Skin epidermis (tissue), 12 donors: ENCODE measurements at regions not wholly inside any gene's neighbourhood (a gene's known extent, or its start where the extent isn't known, plus 50 kb on each side); places are given as distances from the start of the nearest gene placed in this dataset.
A peak's percentile ranks its signal among the peaks of the same experiment; 100 is the strongest.
"Not testable (repeated sequence)": the region's sequence is repeated elsewhere in the genome, so short reads cannot be mapped to it uniquely, and the experiment has no call there.

Experiments
- H3K27ac ChIP-seq, 21 experiments: fragments of 200-600 bp; sonication (generic) in 11 of 21; one replicate each; pipeline ENCODE4 v1.5.0; 2020; ENCODE audit warnings: mild to moderate bottlenecking in 3 of 21, inconsistent platforms in 2 of 21, moderate library complexity in 2 of 21
- H3K4me3 ChIP-seq, 7 experiments: fragments of 200-600 bp; sonication (generic) in 2 of 7; one replicate each; pipeline ENCODE4 v1.5.0; 2020; ENCODE audit warnings: inconsistent platforms in 2 of 7, mild to moderate bottlenecking in 2 of 7, moderate library complexity in 1 of 7

GRCh38 chr1:222418654-222419053, 129.2 kb downstream of the HHIPL2 start:
- H3K27ac ChIP-seq, result no peak overlapping the region
- no peak overlapping the region for H3K4me3 ChIP-seq

- no peak overlapping the region for H3K4me3 ChIP-seq
- H3K27ac ChIP-seq, result no peak overlapping the region
Measured at GRCh38 chr1:222417264-222417663, 130.6 kb downstream of the HHIPL2 start.

DNA sequence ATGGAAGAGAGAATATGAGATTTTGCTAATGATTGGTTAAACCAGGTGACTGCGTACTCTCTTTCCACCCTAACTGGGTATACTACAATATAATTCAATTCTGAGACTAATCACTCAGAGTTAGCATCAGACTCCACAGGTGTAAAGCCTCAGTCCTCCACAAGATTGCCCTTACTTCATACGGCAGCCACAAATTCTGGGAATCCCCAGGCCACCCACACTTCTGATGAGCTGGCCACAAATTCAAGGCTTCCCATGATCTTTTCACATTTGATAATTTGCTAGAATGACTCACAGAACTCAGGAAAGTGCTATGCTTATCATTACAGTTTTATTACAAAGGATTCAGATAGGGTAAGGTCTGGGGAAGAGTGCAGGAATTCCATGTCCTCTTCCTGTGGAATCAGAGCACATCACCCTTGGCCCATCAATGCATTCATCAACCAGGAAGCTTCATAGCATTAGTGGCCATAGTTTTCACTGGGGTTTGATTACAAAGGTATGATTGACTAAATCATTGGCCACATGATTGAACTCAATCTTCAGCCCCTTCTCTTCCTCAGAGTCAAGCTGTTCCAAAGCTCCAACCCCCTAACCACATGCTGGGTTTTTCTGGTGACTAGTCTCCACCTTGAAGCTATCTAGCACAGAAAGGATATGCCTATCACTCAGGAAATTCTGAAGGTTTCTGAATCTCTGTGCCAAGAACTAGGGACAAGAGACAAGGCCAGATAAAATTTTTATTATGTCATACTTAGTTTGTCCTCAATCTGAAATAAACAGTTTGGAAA, 131.7 kb downstream of the HHIPL2 start:
- H3K27ac ChIP-seq, result no peak overlapping the region
- no peak overlapping the region for H3K4me3 ChIP-seq

DNA sequence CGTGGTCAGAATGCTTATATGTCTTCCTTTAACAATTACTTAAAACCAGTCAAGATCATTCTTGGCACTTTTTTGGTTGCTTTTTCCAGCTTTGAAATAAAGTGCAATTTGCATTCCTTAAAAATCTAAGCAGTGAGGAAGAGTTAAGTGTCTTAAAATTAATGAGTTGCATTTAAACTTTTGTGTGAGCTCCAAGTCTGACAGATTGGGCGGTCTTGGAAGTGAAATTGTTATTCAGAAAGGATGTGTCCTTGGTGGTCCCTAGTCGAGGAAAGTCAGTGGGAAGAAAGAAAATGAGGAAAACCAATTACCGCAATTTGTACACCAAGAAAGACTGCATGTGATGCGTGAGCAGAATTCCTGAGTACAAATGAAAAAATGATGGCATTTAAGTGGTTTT, 132.5 kb downstream of the HHIPL2 start:
- H3K4me3 ChIP-seq, result no peak overlapping the region
- H3K27ac ChIP-seq, result no peak overlapping the region

DNA sequence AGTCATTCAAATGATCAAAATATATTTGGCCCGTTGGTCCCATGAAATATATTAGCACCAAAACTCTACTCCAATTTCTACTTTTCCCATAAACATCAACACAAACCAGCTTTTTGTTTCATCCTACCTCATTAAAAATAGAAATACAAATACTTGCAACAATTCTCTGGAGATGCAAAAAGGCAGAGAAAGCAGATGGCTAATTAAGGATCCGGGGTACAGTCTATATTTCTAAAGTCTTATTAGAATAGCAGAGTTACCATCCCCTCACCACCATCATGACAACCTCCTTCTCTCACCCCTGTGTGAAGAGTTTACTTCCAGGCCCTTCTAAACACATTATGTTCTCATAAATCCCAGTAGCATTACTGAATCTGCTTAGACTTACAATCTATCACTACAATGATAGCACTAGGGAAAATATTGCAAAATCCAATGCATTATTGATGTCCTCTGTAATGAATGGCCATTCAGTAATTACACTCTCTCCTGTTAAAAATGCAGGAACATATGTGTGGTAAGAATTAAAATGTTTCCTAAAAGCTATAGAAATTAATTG, 133.8 kb downstream of the HHIPL2 start:
- Histone ChIP-seq H3K4me3 (no peak overlapping the region), H3K27ac (no peak overlapping the region)

DNA sequence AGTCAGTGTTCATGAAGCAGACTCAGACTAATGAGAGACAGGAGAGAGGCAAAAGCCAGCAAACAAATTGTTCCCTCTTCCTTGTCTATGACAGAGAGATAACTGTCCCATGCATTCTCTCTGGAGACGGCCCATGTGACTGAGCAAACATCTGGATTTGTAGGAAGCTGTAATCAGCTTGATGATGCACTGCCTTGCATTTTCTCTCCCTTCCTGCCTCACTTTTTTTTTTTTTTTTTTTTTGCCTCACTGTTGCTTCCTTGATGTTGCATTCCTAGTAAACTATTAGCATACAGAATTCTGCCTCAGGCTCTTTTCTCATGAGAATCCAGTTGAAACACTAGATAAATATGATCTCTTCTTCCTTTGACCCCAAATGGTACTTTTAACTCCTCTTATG, 134.5 kb downstream of the HHIPL2 start:
- no peak overlapping the region for H3K27ac ChIP-seq
- H3K4me3 ChIP-seq, result no peak overlapping the region

- Histone ChIP-seq H3K27ac (no peak overlapping the region), H3K4me3 (no peak overlapping the region)
Measured at GRCh38 chr1:222404710-222405109, 143.2 kb downstream of the HHIPL2 start.

GRCh38 chr1:222399197-222399596, 148.7 kb downstream of the HHIPL2 start:
- H3K27ac ChIP-seq, result no peak overlapping the region
- H3K4me3 ChIP-seq, result no peak overlapping the region

DNA sequence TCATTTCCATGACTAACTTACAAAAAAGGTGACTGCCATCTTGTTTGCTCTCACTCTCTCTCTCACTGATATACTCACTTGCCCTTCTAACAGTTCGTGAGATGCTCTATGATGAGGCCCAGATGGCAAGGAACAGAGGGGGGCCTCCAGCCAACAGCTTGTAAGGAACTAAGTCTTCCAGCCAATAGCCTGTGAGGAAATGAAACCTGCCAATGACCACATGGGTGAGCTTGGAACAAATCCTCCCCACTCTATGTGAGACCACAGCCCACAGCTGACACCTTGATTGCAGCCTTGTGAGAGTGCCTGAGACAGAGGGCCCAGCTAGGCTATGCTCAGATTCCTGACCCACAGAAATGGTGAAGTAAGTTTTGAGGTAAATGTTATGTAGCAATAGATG, 153.7 kb downstream of the HHIPL2 start:
- no peak overlapping the region for H3K4me3 ChIP-seq
- no peak overlapping the region for H3K27ac ChIP-seq

DNA sequence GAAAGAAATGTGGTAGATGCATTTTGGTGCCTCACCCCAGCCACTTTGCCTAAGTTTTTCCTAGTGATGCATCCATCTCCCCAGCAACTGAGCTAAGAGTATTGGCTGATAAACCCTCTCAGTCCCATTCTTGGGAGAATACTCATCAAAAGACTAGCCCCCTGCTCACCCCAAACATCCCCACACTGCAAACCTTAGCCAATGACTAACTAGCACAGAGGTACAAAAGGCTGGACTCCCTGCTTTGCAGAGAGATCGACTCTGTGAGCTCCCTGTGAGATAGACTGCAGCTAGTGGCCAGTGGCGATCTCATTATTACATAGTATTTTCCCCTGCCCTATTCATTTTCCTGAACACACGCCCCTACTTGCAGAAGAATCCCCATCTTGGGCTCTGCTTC, 155.3 kb downstream of the HHIPL2 start:
- Histone ChIP-seq H3K4me3 (no peak overlapping the region), H3K27ac (no peak overlapping the region)

GRCh38 chr1:222390181-222390580, 157.7 kb downstream of the HHIPL2 start:
- Histone ChIP-seq H3K4me3 (no peak overlapping the region), H3K27ac (peak overlapping the region in 1 of 21 experiments; percentile 6)

- Histone ChIP-seq H3K4me3 (no peak overlapping the region), H3K27ac (no peak overlapping the region)
Measured at GRCh38 chr1:222387007-222387814, 160.7 kb downstream of the HHIPL2 start.

GRCh38 chr1:222385955-222386354, 161.9 kb downstream of the HHIPL2 start:
- H3K4me3 ChIP-seq, result no peak overlapping the region
- H3K27ac ChIP-seq, result no peak overlapping the region

DNA sequence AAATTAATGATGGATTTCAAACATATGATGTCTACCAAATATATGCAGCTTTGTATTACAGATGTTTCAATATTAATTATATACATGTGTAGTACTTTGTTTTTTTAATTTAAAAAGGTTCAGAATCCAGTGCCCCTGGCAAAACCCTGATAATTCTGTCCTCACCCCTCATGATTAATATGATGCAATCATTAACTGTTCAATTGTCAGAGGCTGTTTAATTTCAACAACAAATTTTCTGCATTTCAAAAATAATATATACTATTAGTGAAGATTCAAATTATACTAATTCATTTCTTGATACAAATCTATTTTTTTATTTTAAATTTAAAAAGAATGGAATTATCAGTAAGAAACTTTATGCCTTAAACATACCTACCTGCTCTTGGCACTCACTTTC, 162.6 kb downstream of the HHIPL2 start:
- no peak overlapping the region for H3K27ac ChIP-seq
- H3K4me3 ChIP-seq, result no peak overlapping the region

DNA sequence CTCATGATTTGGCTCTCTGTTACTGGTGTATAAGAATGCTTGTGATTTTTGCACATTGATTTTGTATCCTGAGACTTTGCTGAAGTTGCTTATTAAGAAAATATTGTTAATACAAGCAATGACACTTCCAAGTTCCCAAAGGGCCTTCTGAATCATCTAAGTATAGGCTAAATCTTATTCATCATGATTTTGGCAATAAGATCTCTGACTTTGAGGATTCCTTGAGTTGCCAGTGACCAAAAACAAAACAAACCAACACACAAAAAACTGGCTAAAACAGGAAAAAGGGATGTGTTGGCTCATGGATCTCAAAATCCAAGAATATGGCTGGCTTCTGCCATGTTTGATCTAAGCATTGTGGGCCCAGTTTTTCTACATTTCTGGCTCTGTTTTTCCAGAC, 163.4 kb downstream of the HHIPL2 start:
- Histone ChIP-seq H3K27ac (no peak overlapping the region), H3K4me3 (no peak overlapping the region)

DNA sequence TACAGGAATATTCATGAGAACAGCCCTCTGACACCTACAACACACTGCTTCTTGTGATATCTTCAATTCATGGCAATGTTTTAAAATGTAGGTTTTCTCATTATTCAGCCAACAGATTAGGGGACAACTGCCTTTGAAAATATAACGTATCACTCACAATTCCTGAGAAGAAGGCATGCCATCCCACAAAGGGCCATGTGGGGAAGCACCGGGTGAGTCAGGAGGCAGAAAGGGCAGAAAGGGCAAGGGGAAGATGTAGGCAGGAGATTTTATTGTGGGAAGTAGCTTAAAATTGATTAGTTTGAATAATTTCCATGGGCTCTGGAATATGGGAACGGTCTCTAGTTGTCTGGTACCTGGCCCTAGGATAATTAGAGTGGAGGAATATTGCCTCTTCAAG, 165.7 kb downstream of the HHIPL2 start:
- no peak overlapping the region for H3K27ac ChIP-seq
- H3K4me3 ChIP-seq, result no peak overlapping the region

- Histone ChIP-seq H3K4me3 (no peak overlapping the region), H3K27ac (no peak overlapping the region)
Measured at GRCh38 chr1:222377428-222378088, 170.3 kb downstream of the HHIPL2 start.

DNA sequence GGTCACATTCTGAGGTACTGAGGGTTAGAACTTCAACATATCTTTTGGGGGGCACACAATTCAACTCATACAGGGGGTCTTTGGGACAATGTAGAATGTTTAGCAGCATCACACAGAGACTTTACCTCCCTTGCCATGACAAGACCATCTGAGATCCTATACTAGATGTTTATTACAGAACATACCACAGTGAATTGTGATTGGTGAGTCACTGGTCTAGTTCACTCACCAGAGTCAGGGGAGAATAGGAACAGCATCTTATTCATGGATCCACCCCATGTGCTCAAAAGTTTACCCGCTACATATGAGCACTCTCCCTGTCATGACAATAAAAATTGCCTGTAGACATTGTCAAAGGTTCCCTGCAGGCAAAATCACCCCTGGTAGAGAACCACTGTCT, 171.1 kb downstream of the HHIPL2 start:
- not testable (repeated sequence) for H3K4me3 ChIP-seq, H3K27ac ChIP-seq

DNA sequence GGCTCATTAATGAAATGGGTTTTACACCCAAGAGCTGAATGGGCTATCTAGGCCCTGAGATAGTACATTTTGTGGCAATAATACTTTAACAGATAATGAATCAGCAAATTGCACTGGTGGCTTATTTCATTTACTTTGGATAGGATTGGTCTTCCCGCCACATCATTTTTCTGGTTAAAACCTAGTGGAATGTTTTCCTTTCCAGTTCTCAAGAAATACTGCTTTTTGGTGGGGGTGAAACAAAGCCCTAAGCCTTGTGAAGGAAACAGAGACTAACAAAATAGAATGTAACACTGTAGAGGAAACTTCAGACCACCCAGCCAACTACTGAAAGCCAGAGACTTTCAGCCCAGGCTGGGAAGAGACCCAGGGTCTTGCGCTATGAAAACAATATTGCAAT, 172.2 kb downstream of the HHIPL2 start:
- Histone ChIP-seq H3K27ac (no peak overlapping the region), H3K4me3 (no peak overlapping the region)

GRCh38 chr1:222373831-222374602, 173.9 kb downstream of the HHIPL2 start:
- no peak overlapping the region for H3K4me3 ChIP-seq
- H3K27ac ChIP-seq, result no peak overlapping the region
